Caki2 (cell line): ENCODE measurements at regions not wholly inside any gene's neighbourhood (a gene's known extent, or its start where the extent isn't known, plus 50 kb on each side); places are given as distances from the start of the nearest gene placed in this dataset.
"Not testable (repeated sequence)": the region's sequence is repeated elsewhere in the genome, so short reads cannot be mapped to it uniquely, and the experiment has no call there.

Experiments used
- DNase-seq: peaks from one replicate; pipeline ENCODE4 v3.0.0-alpha.2; 2015; ENCODE audit warnings: low read depth
- in situ Hi-C: cut with HindIII; loops from 2 replicates; pipeline ENCODE4 v1.10.0; 2016; ENCODE audit warnings: low sequenced_read_pairs, low pct_unique_long_range_greater_than_20kb, mixed read lengths

- in situ Hi-C loops = no loop called here
- DNase-seq = no peak
Measured at GRCh38 chr2:224106794-224107193, 67.7 kb upstream of the SERPINE2 start.

- in situ Hi-C loops = no loop called here
- DNase-seq = no peak
Measured at GRCh38 chr2:224104668-224105386, 65.7 kb upstream of the SERPINE2 start.

GRCh38 chr2:224103651-224104050, 64.6 kb upstream of the SERPINE2 start:
- no peak for DNase-seq
- in situ Hi-C loops = no loop called here

GRCh38 chr2:224102991-224103390, 63.9 kb upstream of the SERPINE2 start:
- no peak for DNase-seq
- in situ Hi-C loops = no loop called here

GRCh38 chr2:224101820-224102630, 62.9 kb upstream of the SERPINE2 start:
- in situ Hi-C loops = no loop called here
- no peak for DNase-seq

- in situ Hi-C loops = no loop called here
Measured at GRCh38 chr2:224099861-224100643, 61.0 kb upstream of the SERPINE2 start.

GRCh38 chr2:224098481-224099230, 59.6 kb upstream of the SERPINE2 start:
- in situ Hi-C loops = no loop called here
- DNase-seq = no peak

More at GRCh38 chr2:224099861-224100643, 61.0 kb upstream of the SERPINE2 start:
- DNase-seq = no peak

- no peak for DNase-seq
- in situ Hi-C loops = no loop called here
Measured at GRCh38 chr2:224094413-224094812, 55.3 kb upstream of the SERPINE2 start.

- DNase-seq, in situ Hi-C loops: not testable (repeated sequence)
Measured at GRCh38 chr2:224091671-224092070, 52.6 kb upstream of the SERPINE2 start.

- in situ Hi-C loops, DNase-seq: not testable (repeated sequence)
Measured at GRCh38 chr2:224089606-224090005, 50.5 kb upstream of the SERPINE2 start.
